ENCODE measurements at regions not wholly inside any gene's neighbourhood (a gene's known extent, or its start where the extent isn't known, plus 50 kb on each side); places are given as distances from the start of the nearest gene placed in this dataset.

DNA sequence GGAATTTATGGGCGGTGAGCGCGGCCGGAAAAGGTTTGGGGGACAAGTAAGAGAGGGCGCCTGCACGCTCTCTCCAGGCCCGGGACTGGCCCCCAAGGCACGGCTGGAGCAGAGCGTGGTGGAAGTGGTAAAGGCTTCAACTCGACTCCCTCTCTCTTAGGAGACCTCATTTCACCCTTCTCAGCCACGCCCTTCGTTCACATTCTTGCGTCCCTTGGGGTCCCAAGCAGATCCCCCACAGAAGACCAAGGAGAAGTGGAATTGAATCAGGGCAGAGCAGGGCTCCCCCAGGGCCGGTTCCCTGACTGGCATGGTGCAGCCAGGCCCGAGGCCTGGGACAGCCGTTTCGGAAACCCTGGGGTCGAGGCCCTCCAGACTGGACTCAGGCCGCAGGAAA is 75.4 kb upstream of the POLG start:
- TF ChIP-seq, protein P1, sequence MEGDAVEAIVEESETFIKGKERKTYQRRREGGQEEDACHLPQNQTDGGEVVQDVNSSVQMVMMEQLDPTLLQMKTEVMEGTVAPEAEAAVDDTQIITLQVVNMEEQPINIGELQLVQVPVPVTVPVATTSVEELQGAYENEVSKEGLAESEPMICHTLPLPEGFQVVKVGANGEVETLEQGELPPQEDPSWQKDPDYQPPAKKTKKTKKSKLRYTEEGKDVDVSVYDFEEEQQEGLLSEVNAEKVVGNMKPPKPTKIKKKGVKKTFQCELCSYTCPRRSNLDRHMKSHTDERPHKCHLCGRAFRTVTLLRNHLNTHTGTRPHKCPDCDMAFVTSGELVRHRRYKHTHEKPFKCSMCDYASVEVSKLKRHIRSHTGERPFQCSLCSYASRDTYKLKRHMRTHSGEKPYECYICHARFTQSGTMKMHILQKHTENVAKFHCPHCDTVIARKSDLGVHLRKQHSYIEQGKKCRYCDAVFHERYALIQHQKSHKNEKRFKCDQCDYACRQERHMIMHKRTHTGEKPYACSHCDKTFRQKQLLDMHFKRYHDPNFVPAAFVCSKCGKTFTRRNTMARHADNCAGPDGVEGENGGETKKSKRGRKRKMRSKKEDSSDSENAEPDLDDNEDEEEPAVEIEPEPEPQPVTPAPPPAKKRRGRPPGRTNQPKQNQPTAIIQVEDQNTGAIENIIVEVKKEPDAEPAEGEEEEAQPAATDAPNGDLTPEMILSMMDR (conservative IDR thresholded peaks at IDR 0.05), result no peak
- TF ChIP-seq EZH2 (IDR thresholded peaks at IDR 0.05; ENCODE audit: low read depth), result no peak
